Effector CD8-positive, alpha-beta T cell (primary cell): ENCODE measurements at regions not wholly inside any gene's neighbourhood (a gene's known extent, or its start where the extent isn't known, plus 50 kb on each side); places are given as distances from the start of the nearest gene placed in this dataset.

ENCODE experiments used
- DNase-seq: peaks from one replicate; lab custom pipeline; 2025; lab: John Stamatoyannopoulos, UW

DNA sequence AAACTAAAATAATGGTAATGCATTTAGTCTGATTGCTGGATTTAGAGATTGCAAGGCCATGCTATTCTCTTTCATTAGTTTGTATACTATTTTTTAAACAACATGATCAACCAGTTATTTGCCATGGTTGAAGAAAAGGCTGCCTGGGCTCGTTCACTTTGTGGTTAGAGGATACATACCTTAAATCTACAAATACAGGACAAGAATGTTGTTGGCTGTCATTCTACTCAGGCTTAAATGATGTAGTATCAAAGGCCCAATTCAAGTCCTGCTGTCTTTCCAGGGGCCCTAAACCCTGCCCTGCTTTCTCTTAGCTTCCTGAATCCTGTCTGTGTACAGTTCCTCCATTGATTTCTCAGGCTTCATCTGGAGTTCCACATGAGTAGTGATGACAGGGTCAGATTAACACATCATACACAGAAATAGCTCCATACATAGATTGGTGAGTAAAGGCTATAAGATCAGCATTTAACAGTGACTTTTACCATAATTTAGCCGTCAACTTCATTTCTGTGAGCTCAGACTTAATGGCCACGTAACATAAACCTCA lies 114.9 kb upstream of the GPRIN3 start:
- no peak for DNase-seq

- no peak for DNase-seq
These were observed 112.9 kb upstream of the GPRIN3 start for GRCh38 chr4:89420507-89420906.

DNA sequence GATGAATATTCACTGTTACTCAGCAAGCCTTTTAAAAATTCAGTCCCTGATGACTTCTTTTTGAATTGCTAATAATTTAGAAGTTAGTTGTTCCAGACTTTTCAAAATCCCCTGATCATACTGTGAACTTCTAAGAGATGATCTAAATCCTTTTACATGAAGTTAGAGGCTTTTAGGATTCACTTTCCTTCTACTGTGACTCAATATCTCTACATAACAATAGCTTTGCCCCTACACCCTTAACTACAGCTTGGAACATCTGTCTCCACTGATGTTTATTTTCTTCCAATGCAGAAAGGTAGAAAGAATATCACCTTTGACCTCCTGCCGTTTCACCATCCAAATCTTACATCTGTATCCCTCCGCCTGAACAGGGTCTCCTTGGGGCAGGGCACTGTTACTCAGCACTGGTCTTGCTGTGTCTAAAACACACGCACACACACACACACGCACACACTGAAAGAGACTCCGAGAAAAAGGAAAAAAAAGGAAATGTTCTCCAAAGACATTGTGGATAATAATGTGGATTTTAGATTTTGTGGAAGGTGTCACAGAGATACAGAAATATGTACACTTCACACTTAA lies 111.6 kb upstream of the GPRIN3 start:
- DNase-seq: no peak

GRCh38 chr4:89416960-89417359 lies 109.4 kb upstream of the GPRIN3 start:
- no peak for DNase-seq

- DNase-seq: no peak
These were observed 105.9 kb upstream of the GPRIN3 start for GRCh38 chr4:89413518-89413917.

DNA sequence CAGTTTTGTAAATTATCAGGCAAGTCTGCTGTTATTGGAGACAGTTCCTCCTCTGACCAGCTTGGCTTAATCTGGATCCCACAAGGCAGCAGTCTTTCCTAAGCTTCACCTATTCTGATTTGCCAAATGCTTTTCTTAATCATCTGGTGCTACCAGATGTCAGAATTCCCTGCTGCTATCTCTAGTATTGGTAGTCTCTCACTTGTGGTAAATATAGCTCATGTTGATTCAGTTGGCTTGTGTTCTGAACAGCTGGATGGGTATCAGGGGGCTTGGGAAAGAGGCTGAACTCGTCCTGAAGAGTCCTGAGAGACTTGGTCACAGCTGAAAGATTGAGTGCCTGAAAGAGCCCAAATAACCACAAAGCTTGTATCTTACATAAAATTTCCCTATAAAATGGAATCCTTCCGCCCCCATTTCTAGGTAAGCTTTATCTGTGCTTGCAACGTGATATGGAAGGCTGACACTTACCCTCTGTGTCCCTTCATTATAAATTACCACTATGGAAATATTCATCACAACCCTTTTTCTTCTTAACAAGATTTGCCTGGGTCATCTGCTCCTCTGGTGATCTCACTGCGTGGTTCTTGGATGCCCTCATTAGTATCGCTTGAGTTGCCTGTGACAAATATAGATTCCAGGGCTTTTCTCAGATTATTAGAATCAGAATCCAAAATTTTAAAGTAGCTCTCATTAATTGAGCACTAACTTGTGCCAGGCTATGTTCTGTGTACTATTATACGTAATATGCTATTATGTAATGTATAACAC lies 104.1 kb upstream of the GPRIN3 start:
- no peak for DNase-seq

GRCh38 chr4:89410687-89411086 lies 103.1 kb upstream of the GPRIN3 start:
- no peak for DNase-seq

DNA sequence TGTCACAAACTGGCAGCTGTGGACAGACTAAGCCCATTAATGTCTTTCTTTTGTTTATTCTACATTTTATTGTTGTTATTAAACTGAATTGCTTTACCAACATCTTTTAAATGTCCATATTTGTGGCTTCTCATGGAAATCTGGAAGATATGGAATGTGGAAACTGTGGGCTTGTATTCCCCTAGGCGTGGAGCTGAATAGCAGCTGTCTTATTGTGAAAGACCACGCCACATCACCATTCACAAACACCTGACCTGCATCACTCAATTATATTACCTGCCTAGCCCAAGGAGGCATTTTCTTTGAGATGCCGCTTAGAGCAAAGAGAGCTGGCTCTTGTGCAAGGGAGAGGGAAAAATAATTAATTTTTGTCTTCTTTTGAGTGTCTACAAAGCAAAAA lies 96.9 kb upstream of the GPRIN3 start:
- no peak for DNase-seq

DNA sequence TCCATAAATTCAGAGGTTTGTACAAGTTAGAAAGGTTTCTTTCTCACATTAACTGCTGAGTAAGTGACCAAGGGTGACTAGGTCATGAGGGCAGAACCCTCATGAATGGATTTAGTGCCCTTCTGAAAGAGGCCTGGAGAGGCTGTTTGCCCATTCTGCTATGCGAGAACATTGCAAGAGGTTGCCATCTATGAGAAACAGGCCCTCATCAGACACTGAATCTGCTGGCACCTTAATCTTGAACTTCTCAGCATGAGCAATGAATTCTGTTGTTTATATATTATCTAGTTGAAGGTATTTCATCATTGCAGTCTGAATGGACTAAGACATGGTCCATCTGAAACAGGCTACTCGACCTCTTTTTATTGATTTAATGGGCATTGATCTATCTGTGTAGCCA lies 96.2 kb upstream of the GPRIN3 start:
- no peak for DNase-seq

GRCh38 chr4:89400287-89401035 lies 92.9 kb upstream of the GPRIN3 start:
- DNase-seq: no peak

- no peak for DNase-seq
These were observed 91.0 kb upstream of the GPRIN3 start for GRCh38 chr4:89398644-89399043.

- no peak for DNase-seq
These were observed 90.5 kb upstream of the GPRIN3 start for GRCh38 chr4:89398146-89398545.

DNA sequence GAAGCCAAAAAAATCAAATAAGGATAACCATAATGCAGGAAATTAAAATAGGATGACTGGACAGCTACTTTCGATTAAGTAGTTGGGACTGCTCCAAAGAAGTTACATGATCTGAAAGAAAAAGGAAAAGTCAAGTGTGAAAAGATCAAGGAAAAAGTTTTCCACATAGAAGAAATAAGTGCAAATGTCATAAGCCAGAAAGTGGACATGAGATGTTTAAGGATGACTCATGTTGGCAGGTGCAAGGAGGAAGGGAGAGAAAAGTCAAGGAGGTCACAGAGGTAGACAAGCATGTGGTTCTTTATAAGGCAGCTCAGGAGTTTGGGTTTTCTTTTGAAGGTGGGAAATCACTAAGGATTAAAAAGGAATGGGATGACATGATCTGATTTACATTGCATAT lies 89.8 kb upstream of the GPRIN3 start:
- DNase-seq: no peak

- no peak for DNase-seq
These were observed 74.8 kb upstream of the GPRIN3 start for GRCh38 chr4:89382439-89382838.

DNA sequence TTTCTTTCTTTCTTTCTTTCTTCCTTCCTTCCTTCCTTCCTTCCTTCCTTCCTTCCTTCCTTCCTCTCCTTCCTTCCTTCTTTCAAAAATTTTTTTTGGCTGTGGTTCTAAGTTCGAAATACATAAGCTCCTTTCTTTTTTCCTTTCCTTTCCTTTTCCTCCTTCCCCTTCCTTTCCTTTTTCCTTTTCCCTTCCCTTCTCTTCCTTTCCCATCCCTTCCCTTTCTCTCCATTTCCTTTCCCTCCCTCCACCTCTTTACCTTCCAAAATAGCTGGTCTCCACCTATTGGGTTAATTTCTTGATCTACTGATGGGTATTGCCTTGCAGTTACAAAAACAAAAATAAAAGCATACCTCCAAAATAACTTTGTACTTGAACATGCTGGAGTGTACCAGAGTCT lies 73.4 kb upstream of the GPRIN3 start:
- no peak for DNase-seq

DNA sequence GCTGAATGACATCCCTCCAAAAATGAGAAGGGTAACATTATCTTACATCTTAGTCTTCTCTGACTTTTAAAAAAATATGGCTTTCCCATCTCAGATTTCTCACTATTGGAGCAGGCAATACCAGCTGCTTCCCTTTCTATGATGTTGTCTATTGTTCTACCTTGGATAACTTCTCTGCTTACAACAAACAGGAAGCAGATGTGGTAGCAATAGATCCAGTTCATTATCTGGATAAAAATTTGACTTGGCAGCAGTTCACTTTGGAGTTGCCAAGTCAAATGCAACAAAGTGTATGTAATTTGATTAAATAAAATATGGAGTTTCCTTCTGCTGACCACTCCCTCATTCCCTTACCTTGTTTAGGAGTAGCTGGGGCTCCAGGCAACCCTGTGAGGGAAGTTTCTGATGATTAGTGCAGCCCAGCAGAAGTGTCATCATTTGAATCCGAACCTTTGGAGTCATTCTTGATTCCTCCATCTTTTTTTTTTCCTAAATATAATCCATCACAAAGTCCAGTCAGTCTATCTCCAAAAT lies 72.0 kb upstream of the GPRIN3 start:
- DNase-seq: no peak

DNA sequence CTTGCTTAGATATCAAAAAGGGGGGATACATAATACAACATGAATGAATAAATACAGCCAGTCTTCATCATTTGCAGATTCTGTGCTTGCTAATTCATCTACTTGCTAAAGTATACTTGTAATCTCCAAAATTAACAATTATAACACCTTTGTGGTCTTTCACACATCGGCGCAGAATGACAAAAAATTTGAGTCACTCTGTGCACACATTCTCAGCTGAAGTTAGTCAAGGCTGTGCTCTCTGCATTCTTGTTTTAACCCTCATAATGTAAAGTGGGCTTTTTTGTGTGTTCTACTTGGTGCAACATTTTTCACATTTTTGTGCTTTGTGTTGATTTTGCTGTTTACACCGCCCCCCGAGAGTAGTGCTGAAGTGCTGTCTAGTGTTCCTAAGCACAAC lies 65.8 kb upstream of the GPRIN3 start:
- DNase-seq: no peak

DNA sequence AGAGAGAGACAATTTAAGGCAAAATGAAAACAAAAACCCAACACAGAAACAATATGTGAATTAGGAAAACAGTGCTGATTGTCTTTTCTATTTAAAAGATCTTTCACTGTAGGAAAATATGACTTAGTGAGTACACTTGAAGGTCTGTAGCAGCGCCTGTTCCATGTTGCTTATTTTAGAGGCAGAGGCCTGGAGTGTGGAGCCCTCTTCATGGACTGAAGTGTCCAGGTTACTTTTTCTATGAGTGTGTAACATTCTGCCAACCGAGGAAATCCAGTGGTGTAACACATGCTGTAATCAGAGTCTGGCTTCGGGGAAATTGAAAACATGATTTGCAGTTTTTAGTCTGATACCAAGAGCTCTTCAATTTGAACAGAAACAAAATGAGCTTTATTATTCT lies 64.0 kb upstream of the GPRIN3 start:
- no peak for DNase-seq

GRCh38 chr4:89369581-89369980 lies 62.0 kb upstream of the GPRIN3 start:
- no peak for DNase-seq

GRCh38 chr4:89368861-89369260 lies 61.3 kb upstream of the GPRIN3 start:
- DNase-seq: no peak

DNA sequence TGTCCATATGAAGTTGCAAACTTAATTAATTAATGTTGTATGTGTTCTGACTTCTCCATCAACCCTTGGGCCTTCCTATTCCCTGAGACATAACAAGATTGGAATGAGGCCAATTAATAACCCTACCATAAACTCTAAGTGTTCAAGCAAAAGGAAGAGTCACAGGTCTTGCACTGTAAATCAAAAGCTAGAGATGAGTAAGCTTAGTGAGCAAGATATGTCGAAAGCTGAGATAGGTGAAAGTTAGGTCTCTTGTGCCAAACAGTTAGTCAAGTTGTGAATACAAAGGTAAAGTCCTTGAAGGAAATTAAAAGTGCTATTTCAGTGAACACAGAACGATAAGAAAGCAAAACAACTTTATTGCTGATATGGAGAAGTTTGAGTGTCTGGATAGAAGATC lies 58.2 kb upstream of the GPRIN3 start:
- DNase-seq: no peak

GRCh38 chr4:89365375-89365774 lies 57.8 kb upstream of the GPRIN3 start:
- DNase-seq: no peak

- DNase-seq: no peak
These were observed 56.9 kb upstream of the GPRIN3 start for GRCh38 chr4:89364541-89364940.
